ENCODE measurements at regions not wholly inside any gene's neighbourhood (a gene's known extent, or its start where the extent isn't known, plus 50 kb on each side); places are given as distances from the start of the nearest gene placed in this dataset.
"Not testable (repeated sequence)": the region's sequence is repeated elsewhere in the genome, so short reads cannot be mapped to it uniquely, and the experiment has no call there.

GRCh38 chr2:36091844-36092741 lies 263.5 kb upstream of the CRIM1 start:
- TF ChIP-seq POLR2A, POLR2AphosphoS5 (IDR thresholded peaks at IDR 0.05; ENCODE audit: low read depth, low read length): not testable (repeated sequence)
